HEK293T (cell line): ENCODE measurements at regions not wholly inside any gene's neighbourhood (a gene's known extent, or its start where the extent isn't known, plus 50 kb on each side); places are given as distances from the start of the nearest gene placed in this dataset.

Experiments used
- BHLHE40 ChIP-seq: fragments of 450-650 bp; IDR thresholded peaks from 2 replicates; pipeline ENCODE4 v1.6.1; 2016; ENCODE audit warnings: mild to moderate bottlenecking, moderate library complexity, borderline replicate concordance
- CTBP1 ChIP-seq: fragments of 450-650 bp; IDR thresholded peaks from 2 replicates; pipeline ENCODE4 v1.6.1; 2016; ENCODE audit warnings: borderline replicate concordance
- ELF4 ChIP-seq: fragments of 450-650 bp; IDR thresholded peaks from 2 replicates; pipeline ENCODE4 v1.6.1; 2017; ENCODE audit warnings: antibody characterized with exemption
- FOXA1 ChIP-seq: fragments of 450-650 bp; IDR thresholded peaks from 2 replicates; pipeline ENCODE4 v1.6.1; 2016; ENCODE audit warnings: mild to moderate bottlenecking
- FOXK2 ChIP-seq: fragments of 450-650 bp; IDR thresholded peaks from 2 replicates; pipeline ENCODE4 v1.6.1; 2016; ENCODE audit warnings: mild to moderate bottlenecking
- FOXM1 ChIP-seq: fragments of 450-650 bp; IDR thresholded peaks from 2 replicates; pipeline ENCODE4 v1.6.1; 2017; ENCODE audit warnings: mild to moderate bottlenecking, borderline replicate concordance
- HDGF ChIP-seq: fragments of 450-650 bp; IDR thresholded peaks from 2 replicates; pipeline ENCODE4 v1.6.1; 2017; ENCODE audit warnings: antibody characterized with exemption, borderline replicate concordance
- L3MBTL2 ChIP-seq: fragments of 450-650 bp; conservative IDR thresholded peaks from 2 replicates; pipeline ENCODE4 v1.6.1; 2016; ENCODE audit warnings: mild to moderate bottlenecking
- LEF1 ChIP-seq: fragments of 450-650 bp; IDR thresholded peaks from 2 replicates; pipeline ENCODE4 v1.6.1; 2017; ENCODE audit warnings: mild to moderate bottlenecking, borderline replicate concordance
- NFRKB ChIP-seq: fragments of 450-650 bp; IDR thresholded peaks from 2 replicates; pipeline ENCODE4 v1.6.1; 2016; ENCODE audit warnings: mild to moderate bottlenecking, moderate library complexity
- SP1 ChIP-seq: fragments of 450-650 bp; IDR thresholded peaks from 2 replicates; pipeline ENCODE4 v1.6.1; 2017
- SUZ12 ChIP-seq: fragments of 450-650 bp; IDR thresholded peaks from 2 replicates; pipeline ENCODE4 v1.6.1; 2016; ENCODE audit warnings: mild to moderate bottlenecking
- ZNF384 ChIP-seq: fragments of 450-650 bp; IDR thresholded peaks from 2 replicates; pipeline ENCODE4 v1.6.1; 2016

DNA sequence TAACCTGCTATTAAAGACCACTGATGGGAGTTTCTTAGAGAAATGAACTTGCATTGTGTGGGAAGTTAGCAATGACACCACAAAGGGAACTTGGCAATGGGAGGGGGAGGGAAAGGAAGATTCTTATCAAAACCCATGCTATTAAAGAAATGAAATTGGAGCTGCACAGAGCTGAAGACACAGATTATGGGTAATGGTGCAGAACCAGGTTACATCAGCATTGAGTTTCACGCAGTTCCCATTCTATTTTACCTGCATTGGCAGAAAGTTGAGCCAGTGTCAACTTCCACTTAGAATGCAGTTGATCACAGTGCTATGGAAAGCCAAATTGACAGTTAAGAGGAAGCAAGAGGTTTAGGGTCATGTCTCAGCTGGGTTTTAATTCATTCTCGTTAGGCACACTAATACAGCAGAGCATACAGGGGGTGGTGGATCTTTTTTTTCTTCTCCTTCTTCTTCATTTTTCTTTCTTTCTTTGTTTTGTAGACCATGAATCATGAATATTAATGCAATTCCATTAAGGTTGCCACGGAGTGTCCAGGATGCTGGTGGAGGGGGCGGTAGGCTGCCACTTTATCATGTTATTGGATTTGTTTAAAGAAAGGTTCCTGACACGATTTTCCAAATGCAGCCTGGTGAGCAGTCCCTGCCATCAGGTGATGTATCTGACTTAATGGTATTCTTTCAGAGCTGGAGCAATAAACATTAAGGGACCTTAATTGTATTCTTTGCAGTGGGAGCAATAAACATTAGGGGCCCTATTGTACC is 1092.0 kb upstream of the MAP3K7 start:
- no peak for TF ChIP-seq ZNF384
- no peak for TF ChIP-seq HDGF
- TF ChIP-seq LEF1, result no peak
- TF ChIP-seq FOXK2, result no peak
- TF ChIP-seq SP1, result no peak
- no peak for TF ChIP-seq FOXA1
- no peak for TF ChIP-seq CTBP1
- no peak for TF ChIP-seq BHLHE40
- TF ChIP-seq NFRKB, result no peak
- no peak for TF ChIP-seq FOXM1
- TF ChIP-seq ELF4, result no peak
- TF ChIP-seq SUZ12, result no peak
- TF ChIP-seq L3MBTL2, result no peak
